HEK293T (cell line): ENCODE measurements at regions not wholly inside any gene's neighbourhood (a gene's known extent, or its start where the extent isn't known, plus 50 kb on each side); places are given as distances from the start of the nearest gene placed in this dataset.

Source experiments
- BHLHE40 ChIP-seq: fragments of 450-650 bp; IDR thresholded peaks from 2 replicates; pipeline ENCODE4 v1.6.1; 2016; ENCODE audit warnings: mild to moderate bottlenecking, moderate library complexity, borderline replicate concordance
- FOXA1 ChIP-seq: fragments of 450-650 bp; IDR thresholded peaks from 2 replicates; pipeline ENCODE4 v1.6.1; 2016; ENCODE audit warnings: mild to moderate bottlenecking
- PKNOX1 ChIP-seq: fragments of 450-650 bp; IDR thresholded peaks from 2 replicates; pipeline ENCODE4 v1.6.1; 2016
- SP1 ChIP-seq: fragments of 450-650 bp; IDR thresholded peaks from 2 replicates; pipeline ENCODE4 v1.6.1; 2017
- SUZ12 ChIP-seq: fragments of 450-650 bp; IDR thresholded peaks from 2 replicates; pipeline ENCODE4 v1.6.1; 2016; ENCODE audit warnings: mild to moderate bottlenecking
- ZNF384 ChIP-seq: fragments of 450-650 bp; IDR thresholded peaks from 2 replicates; pipeline ENCODE4 v1.6.1; 2016

- TF ChIP-seq FOXA1 (no peak), PKNOX1 (no peak), SP1 (no peak), SUZ12 (no peak), BHLHE40 (no peak), ZNF384 (no peak)
Observed at GRCh38 chr1:112079446-112079845, 90.0 kb upstream of the KCND3 start.
